ENCODE measurements at regions not wholly inside any gene's neighbourhood (a gene's known extent, or its start where the extent isn't known, plus 50 kb on each side); places are given as distances from the start of the nearest gene placed in this dataset.

GRCh38 chr12:4001841-4002240 lies 128.6 kb upstream of the PARP11 start:
- ChIA-PET POLR2A (no interaction called here), CTCF (interaction anchor here (0.6 to 12.5 kb wide), 11 partner anchors 9 to 702 kb away, joined by 3 to 403 read pairs (median 4); no protein-coding TSS in a partner anchor)
- intact Hi-C loops (cut with micrococcal nuclease), result no loop called here
- H3K9me3 Mint-ChIP-seq (ENCODE audit: unreplicated experiment), result no peaks in the 10 kb centered on the region
- no peak overlapping the region for H3K4me3 Mint-ChIP-seq (ENCODE audit: unreplicated experiment)
- H3K27ac Mint-ChIP-seq (ENCODE audit: low read depth, unreplicated experiment), result no peak overlapping the region
- no peak for TF ChIP-seq CTCF (IDR thresholded peaks at IDR 0.05; ENCODE audit: unreplicated experiment)
- no peaks in the 10 kb centered on the region for H3K36me3 Mint-ChIP-seq (ENCODE audit: insufficient read depth, unreplicated experiment)
- no peaks in the 10 kb centered on the region for H3K27me3 Mint-ChIP-seq (ENCODE audit: insufficient read depth, unreplicated experiment)
- no TSS peak for BruUV-seq (replicated peaks)
- peaks cover 16% of the 10 kb centered on the region for H3K4me1 Mint-ChIP-seq (ENCODE audit: insufficient read depth, unreplicated experiment)
- DNase-seq (ENCODE audit: unreplicated experiment), result no peak

- H3K4me3 Mint-ChIP-seq (ENCODE audit: unreplicated experiment), result no peak overlapping the region
- H3K9me3 Mint-ChIP-seq (ENCODE audit: unreplicated experiment), result no peaks in the 10 kb centered on the region
- no peaks in the 10 kb centered on the region for H3K27me3 Mint-ChIP-seq (ENCODE audit: insufficient read depth, unreplicated experiment)
- DNase-seq (ENCODE audit: unreplicated experiment), result no peak
- ChIA-PET POLR2A (interaction anchor here (0.7 to 1.6 kb wide), 2 partner anchors 31 to 271 kb away, joined by 5 read pairs; no protein-coding TSS in a partner anchor), CTCF (interaction anchor here (1.1 to 12.5 kb wide), 9 partner anchors 9 to 276 kb away, joined by 3 to 403 read pairs (median 7); no protein-coding TSS in a partner anchor)
- intact Hi-C loops (cut with micrococcal nuclease), result no loop called here
- H3K27ac Mint-ChIP-seq (ENCODE audit: low read depth, unreplicated experiment), result peak overlapping the region; percentile 86
- BruUV-seq (replicated peaks), result no TSS peak
- peaks cover under 1% of the 10 kb centered on the region for H3K36me3 Mint-ChIP-seq (ENCODE audit: insufficient read depth, unreplicated experiment)
- TF ChIP-seq CTCF (IDR thresholded peaks at IDR 0.05; ENCODE audit: unreplicated experiment), result no peak
- H3K4me1 Mint-ChIP-seq (ENCODE audit: insufficient read depth, unreplicated experiment), result peaks cover 12% of the 10 kb centered on the region
These were observed 127.8 kb upstream of the PARP11 start for GRCh38 chr12:4001031-4001430.

GRCh38 chr12:3999904-4000303 lies 126.7 kb upstream of the PARP11 start:
- no peaks in the 10 kb centered on the region for H3K9me3 Mint-ChIP-seq (ENCODE audit: unreplicated experiment)
- H3K27ac Mint-ChIP-seq (ENCODE audit: low read depth, unreplicated experiment), result peak overlapping the region; percentile 86
- peaks cover 1% of the 10 kb centered on the region for H3K27me3 Mint-ChIP-seq (ENCODE audit: insufficient read depth, unreplicated experiment)
- ChIA-PET CTCF (interaction anchor here (0.6 to 12.5 kb wide), 9 partner anchors 10 to 643 kb away, joined by 3 to 403 read pairs (median 7); no protein-coding TSS in a partner anchor), POLR2A (interaction anchor here (1.6 kb wide), 1 partner anchor 32 kb away, joined by 5 read pairs; no protein-coding TSS in a partner anchor)
- intact Hi-C loops (cut with micrococcal nuclease), result no loop called here
- peaks cover 12% of the 10 kb centered on the region for H3K4me1 Mint-ChIP-seq (ENCODE audit: insufficient read depth, unreplicated experiment)
- no peak for TF ChIP-seq CTCF (IDR thresholded peaks at IDR 0.05; ENCODE audit: unreplicated experiment)
- peaks cover 6% of the 10 kb centered on the region for H3K36me3 Mint-ChIP-seq (ENCODE audit: insufficient read depth, unreplicated experiment)
- BruUV-seq (replicated peaks), result no TSS peak
- H3K4me3 Mint-ChIP-seq (ENCODE audit: unreplicated experiment), result no peak overlapping the region
- no peak for DNase-seq (ENCODE audit: unreplicated experiment)

- no peaks in the 10 kb centered on the region for H3K9me3 Mint-ChIP-seq (ENCODE audit: unreplicated experiment)
- peaks cover 6% of the 10 kb centered on the region for H3K36me3 Mint-ChIP-seq (ENCODE audit: insufficient read depth, unreplicated experiment)
- CTCF ChIA-PET, result interaction anchor here (0.6 to 12.5 kb wide), 11 partner anchors 9 to 700 kb away, joined by 3 to 403 read pairs (median 6); no protein-coding TSS in a partner anchor
- peaks cover 12% of the 10 kb centered on the region for H3K4me1 Mint-ChIP-seq (ENCODE audit: insufficient read depth, unreplicated experiment)
- peaks cover 8% of the 10 kb centered on the region for H3K27me3 Mint-ChIP-seq (ENCODE audit: insufficient read depth, unreplicated experiment)
- H3K4me3 Mint-ChIP-seq (ENCODE audit: unreplicated experiment), result no peak overlapping the region
- no peak for TF ChIP-seq CTCF (IDR thresholded peaks at IDR 0.05; ENCODE audit: unreplicated experiment)
- peak overlapping the region; percentile 86 for H3K27ac Mint-ChIP-seq (ENCODE audit: low read depth, unreplicated experiment)
- POLR2A ChIA-PET, result interaction anchor here (1.2 to 1.8 kb wide), 4 partner anchors 34 to 114 kb away, joined by 4 to 6 read pairs (median 5); no protein-coding TSS in a partner anchor
- BruUV-seq (replicated peaks), result no TSS peak
- intact Hi-C loops (cut with micrococcal nuclease), result no loop called here
- DNase-seq (ENCODE audit: unreplicated experiment), result peak; percentile 78
These were observed 126.0 kb upstream of the PARP11 start for GRCh38 chr12:3998968-3999792.

Data from MCF 10A (cell line).